HFFc6 (cell line): ENCODE measurements at regions not wholly inside any gene's neighbourhood (a gene's known extent, or its start where the extent isn't known, plus 50 kb on each side); places are given as distances from the start of the nearest gene placed in this dataset.
"Not testable (repeated sequence)": the region's sequence is repeated elsewhere in the genome, so short reads cannot be mapped to it uniquely, and the experiment has no call there.

Experiments used
- DNase-seq: peaks from one replicate; pipeline ENCODE4 v3.0.0-alpha.2; 2018
- H3K27ac Mint-ChIP-seq: 2 replicates; pipeline ENCODE4 v1.8.0; 2020; ENCODE audit warnings: mild to moderate bottlenecking, mixed read lengths
- H3K27me3 Mint-ChIP-seq: 2 replicates; pipeline ENCODE4 v1.8.0; 2021; ENCODE audit warnings: mild to moderate bottlenecking, moderate library complexity, mixed read lengths; ENCODE audit not compliant: insufficient read depth
- H3K36me3 Mint-ChIP-seq: 2 replicates; pipeline ENCODE4 v1.8.0; 2021; ENCODE audit warnings: low read depth, mixed read lengths
- H3K4me1 Mint-ChIP-seq: 2 replicates; pipeline ENCODE4 v1.8.0; 2020; ENCODE audit warnings: low read depth, mixed read lengths
- H3K4me3 Mint-ChIP-seq: 2 replicates; pipeline ENCODE4 v1.8.0; 2020; ENCODE audit warnings: mild to moderate bottlenecking, moderate library complexity, mixed read lengths
- H3K9me3 Mint-ChIP-seq: 2 replicates; pipeline ENCODE4 v1.8.0; 2020; ENCODE audit warnings: mild to moderate bottlenecking, mixed read lengths
- TF ChIP-seq, protein P1 (sequence below): fragments of 200-600 bp; sonication (generic); IDR thresholded peaks from 2 replicates; pipeline ENCODE4 v1.5.0; 2021; ENCODE audit warnings: antibody characterized with exemption, mild to moderate bottlenecking

DNA sequence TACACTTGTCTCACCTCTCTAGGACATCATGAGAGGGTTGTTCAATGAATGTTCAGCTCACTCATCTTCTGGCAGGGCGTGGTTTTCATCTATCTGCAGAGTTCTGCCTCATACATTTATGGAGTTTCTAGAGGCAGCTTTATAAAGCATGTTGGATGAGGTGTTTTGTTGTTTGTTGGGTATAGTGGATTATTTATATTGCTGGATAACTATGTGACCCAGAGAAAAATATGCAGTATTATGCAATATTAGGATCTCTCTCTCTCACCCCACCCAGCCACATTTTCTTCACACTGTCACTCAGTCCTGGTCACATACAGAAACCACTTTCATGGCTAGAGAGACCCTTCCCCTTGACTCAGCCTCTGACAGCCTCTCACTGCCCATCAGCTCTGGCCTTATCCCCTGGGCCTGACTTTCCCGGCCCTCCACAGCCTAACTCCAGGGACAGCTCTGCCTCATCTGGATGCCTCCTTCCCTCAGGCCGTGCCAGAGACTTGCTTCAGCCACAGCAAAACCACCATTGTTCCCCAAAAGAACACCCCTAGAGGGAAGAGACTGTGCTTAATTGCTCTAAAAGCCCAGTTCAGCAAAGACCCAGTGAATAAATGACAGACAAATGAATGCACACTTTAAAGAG is 260.3 kb downstream of the MYCN start:
- Mint-ChIP-seq H3K36me3 (0 out of 2 replicates have a peak, but pooled peaks cover 5% of the 10 kb centered on the region), H3K27me3 (no peaks in the 10 kb centered on the region; the same call in 1 of the 2 replicates), H3K4me3 (no peak overlapping the region), H3K4me1 (no peaks in the 10 kb centered on the region), H3K9me3 (peaks cover 55% of the 10 kb centered on the region), H3K27ac (no peak overlapping the region)
- no peak for DNase-seq
- TF ChIP-seq, protein P1, sequence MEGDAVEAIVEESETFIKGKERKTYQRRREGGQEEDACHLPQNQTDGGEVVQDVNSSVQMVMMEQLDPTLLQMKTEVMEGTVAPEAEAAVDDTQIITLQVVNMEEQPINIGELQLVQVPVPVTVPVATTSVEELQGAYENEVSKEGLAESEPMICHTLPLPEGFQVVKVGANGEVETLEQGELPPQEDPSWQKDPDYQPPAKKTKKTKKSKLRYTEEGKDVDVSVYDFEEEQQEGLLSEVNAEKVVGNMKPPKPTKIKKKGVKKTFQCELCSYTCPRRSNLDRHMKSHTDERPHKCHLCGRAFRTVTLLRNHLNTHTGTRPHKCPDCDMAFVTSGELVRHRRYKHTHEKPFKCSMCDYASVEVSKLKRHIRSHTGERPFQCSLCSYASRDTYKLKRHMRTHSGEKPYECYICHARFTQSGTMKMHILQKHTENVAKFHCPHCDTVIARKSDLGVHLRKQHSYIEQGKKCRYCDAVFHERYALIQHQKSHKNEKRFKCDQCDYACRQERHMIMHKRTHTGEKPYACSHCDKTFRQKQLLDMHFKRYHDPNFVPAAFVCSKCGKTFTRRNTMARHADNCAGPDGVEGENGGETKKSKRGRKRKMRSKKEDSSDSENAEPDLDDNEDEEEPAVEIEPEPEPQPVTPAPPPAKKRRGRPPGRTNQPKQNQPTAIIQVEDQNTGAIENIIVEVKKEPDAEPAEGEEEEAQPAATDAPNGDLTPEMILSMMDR = no peak

DNA sequence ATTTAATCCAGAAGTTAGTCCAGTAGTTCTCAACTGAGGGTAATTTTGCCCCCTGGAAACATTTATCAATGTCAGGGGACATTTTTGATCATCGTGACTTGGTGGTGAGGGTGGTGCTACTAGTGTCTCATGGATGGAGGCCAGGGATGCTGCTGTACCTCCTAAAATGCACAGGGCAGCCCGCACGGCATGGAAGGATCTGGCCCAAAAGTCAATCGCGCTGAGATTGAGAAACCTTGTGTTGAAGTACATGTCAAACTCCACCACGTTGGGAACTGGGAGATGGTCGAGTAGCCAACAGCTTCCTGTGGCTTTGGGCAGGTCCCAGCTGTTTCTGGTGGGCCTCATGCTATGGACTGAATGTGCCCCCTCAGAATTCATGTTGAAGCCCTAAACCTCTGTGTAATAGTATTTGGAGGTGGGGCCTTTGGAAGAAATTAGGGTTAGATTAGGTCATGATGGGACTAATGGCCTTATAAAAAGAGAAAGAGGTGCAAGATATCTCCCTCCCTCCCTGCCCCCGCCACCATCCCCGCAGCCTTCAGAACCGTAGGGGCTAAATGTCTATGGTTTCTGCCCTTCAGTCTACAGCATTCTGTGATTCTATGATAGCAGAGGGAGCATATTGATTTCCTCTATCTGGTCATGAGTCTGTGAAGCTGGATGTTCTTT is 259.7 kb downstream of the MYCN start:
- Mint-ChIP-seq H3K27me3 (no peaks in the 10 kb centered on the region; the same call in 1 of the 2 replicates), H3K9me3 (peaks cover 58% of the 10 kb centered on the region), H3K27ac (no peak overlapping the region), H3K36me3 (0 out of 2 replicates have a peak, but pooled peaks cover 5% of the 10 kb centered on the region), H3K4me1 (no peaks in the 10 kb centered on the region), H3K4me3 (no peak overlapping the region)
- TF ChIP-seq, protein P1 = no peak
- DNase-seq = no peak

GRCh38 chr2:16199241-16199640 is 258.9 kb downstream of the MYCN start:
- not testable (repeated sequence) for H3K27ac Mint-ChIP-seq, H3K36me3 Mint-ChIP-seq, H3K4me1 Mint-ChIP-seq, DNase-seq, H3K4me3 Mint-ChIP-seq, H3K27me3 Mint-ChIP-seq
- peaks cover 59% of the 10 kb centered on the region for H3K9me3 Mint-ChIP-seq

DNA sequence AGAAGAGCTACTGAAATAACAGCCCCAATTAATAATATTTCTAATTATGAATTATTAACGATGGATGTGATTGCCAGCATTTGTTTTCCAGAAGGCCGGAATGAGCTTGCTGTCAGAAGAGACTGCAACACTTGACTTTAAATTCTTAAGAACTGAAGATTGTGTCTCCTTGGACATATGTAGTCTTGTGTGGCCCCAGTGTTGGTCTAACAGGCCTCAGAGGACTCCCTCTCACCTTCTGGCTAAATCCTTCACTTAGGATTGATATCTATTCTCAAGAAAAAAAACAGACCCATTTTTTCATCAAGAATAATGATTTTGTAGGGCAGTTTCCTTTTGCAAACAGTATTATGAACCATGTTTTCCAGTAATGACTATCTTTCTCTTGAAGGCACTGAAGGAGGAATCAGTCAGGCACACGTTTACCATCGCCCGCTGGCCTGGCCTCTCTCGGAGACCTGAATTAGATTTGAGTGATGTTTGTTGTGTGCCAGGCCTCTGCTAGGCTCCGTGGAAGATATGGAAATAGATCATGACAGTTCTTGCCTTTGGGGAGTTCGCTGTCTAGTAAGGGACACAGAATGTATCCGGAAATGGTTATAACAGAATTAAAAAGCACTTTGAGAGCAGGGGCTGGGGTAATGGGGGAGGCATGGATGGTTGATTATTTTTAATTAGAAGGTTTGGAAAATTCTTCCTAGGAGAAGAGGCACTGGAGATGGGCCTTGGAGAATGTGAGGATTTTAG is 258.0 kb downstream of the MYCN start:
- Mint-ChIP-seq H3K27ac (no peak overlapping the region), H3K27me3 (no peaks in the 10 kb centered on the region; the same call in 1 of the 2 replicates), H3K36me3 (0 out of 2 replicates have a peak, but pooled peaks cover 2% of the 10 kb centered on the region), H3K4me1 (no peaks in the 10 kb centered on the region), H3K4me3 (no peak overlapping the region), H3K9me3 (peaks cover 58% of the 10 kb centered on the region)
- TF ChIP-seq, protein P1 = no peak
- no peak for DNase-seq

GRCh38 chr2:16197504-16198147 is 257.3 kb downstream of the MYCN start:
- no peaks in the 10 kb centered on the region for H3K27me3 Mint-ChIP-seq

More at GRCh38 chr2:16197504-16198147, 257.3 kb downstream of the MYCN start:
- Mint-ChIP-seq H3K4me3 (no peak overlapping the region), H3K9me3 (peaks cover 61% of the 10 kb centered on the region), H3K36me3 (no peaks in the 10 kb centered on the region), H3K4me1 (no peaks in the 10 kb centered on the region), H3K27ac (no peak overlapping the region)
- no peak for DNase-seq
- TF ChIP-seq, protein P1 = no peak
